ENCODE measurements at regions not wholly inside any gene's neighbourhood (a gene's known extent, or its start where the extent isn't known, plus 50 kb on each side); places are given as distances from the start of the nearest gene placed in this dataset.

DNA sequence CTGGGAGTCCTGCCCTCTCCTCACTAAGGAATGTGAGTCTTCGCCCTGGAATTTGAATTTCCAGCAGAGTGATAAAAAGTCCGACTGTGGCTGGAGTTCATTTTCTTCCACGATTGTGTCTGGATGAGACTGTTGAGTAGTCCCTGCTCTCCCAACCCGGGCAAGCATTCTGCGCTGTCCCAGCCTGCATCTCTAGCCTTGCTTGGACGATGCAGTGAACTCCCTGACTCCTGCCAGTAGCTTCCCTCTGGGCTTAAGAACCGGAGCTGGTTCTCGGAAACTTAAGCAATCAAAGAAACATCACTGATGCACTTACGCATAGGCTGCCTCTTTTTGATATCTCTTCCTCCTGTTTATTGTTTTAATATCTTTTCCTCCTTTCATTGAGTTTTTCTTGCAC lies 116.0 kb upstream of the FZD8 start:
- H3K4me2 ChIP-seq (ENCODE audit: insufficient read depth, low read length), result no peak overlapping the region
- FAIRE-seq, result no peak
- ChIA-PET CTCF (no interaction called here), POLR2A (no interaction called here)
- DNase-seq (ENCODE audit: low read depth, low spot score), result no peak
- no peak overlapping the region for H3K27ac ChIP-seq (ENCODE audit: insufficient read depth, low read depth, low read length)
- intact Hi-C loops (cut with micrococcal nuclease) (no loop called here), dilution Hi-C loops (cut with MboI; ENCODE audit: extremely low pct_ligation_motif_present, low sequenced_read_pairs) (no loop called here)
- H2AFZ ChIP-seq (ENCODE audit: low read depth, low read length), result no peak overlapping the region
- TF ChIP-seq CTCF (IDR thresholded peaks at IDR 0.05; ENCODE audit: extremely low read depth in 1 of 2, insufficient read depth in 1 of 2, low read depth in 1 of 2, low read length in 2 of 2) (no peak), FOS (IDR thresholded peaks at IDR 0.05; ENCODE audit: borderline replicate concordance, insufficient read depth, low read length) (no peak), MYC (IDR thresholded peaks at IDR 0.05; ENCODE audit: low read depth, low read length) (no peak), JUN (IDR thresholded peaks at IDR 0.05; ENCODE audit: borderline replicate concordance, insufficient read depth, insufficient read length, low read depth) (no peak), GATA2 (IDR thresholded peaks at IDR 0.05; ENCODE audit: insufficient read depth, insufficient read length, low read depth, low read length) (no peak), EZH2 (IDR thresholded peaks at IDR 0.05; ENCODE audit: borderline replicate concordance, low read depth, low read length, severe bottlenecking) (no peak), POLR2AphosphoS5 (IDR thresholded peaks at IDR 0.05; ENCODE audit: insufficient read depth, low read depth, low read length) (no peak), POLR2A (IDR thresholded peaks at IDR 0.05; ENCODE audit: low read depth, low read length) (no peak)
- TF ChIP-seq, protein P1, sequence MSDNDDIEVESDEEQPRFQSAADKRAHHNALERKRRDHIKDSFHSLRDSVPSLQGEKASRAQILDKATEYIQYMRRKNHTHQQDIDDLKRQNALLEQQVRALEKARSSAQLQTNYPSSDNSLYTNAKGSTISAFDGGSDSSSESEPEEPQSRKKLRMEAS (IDR thresholded peaks at IDR 0.05; ENCODE audit: insufficient read depth, insufficient read length), result no peak
- H3K36me3 ChIP-seq (ENCODE audit: control insufficient read depth in 2 of 2, extremely low read depth in 1 of 2, insufficient read depth in 2 of 2, low read length in 2 of 2), result no peaks in the 10 kb centered on the region
- H3K27me3 ChIP-seq (ENCODE audit: control insufficient read depth in 2 of 2, insufficient read depth in 2 of 2, low read length in 2 of 2), result peaks cover 0 to 2% of the 10 kb centered on the region in 2 experiments
- H4K20me1 ChIP-seq (replicated peaks; ENCODE audit: control insufficient read depth, extremely low read depth, insufficient read depth, low read length), result no peaks in the 10 kb centered on the region
- no peaks in the 10 kb centered on the region for H3K9me1 ChIP-seq (replicated peaks; ENCODE audit: control insufficient read depth, extremely low read depth, insufficient read depth, low read length)
- no TSS peak for BruUV-seq (replicated peaks)
- no peak overlapping the region for H3K4me3 ChIP-seq (replicated peaks in 1 of 3; ENCODE audit: insufficient read depth in 1 of 3, low read depth in 1 of 3, low read length in 3 of 3)
- no peaks in the 10 kb centered on the region for H3K79me2 ChIP-seq (ENCODE audit: control insufficient read depth, insufficient read depth, low read length)
- H3K9me3 ChIP-seq (replicated peaks; ENCODE audit: control insufficient read depth, insufficient read depth, low read length), result no peaks in the 10 kb centered on the region
- H3K9ac ChIP-seq (replicated peaks; ENCODE audit: extremely low read depth, insufficient read depth, low read length), result no peak overlapping the region
- H3K4me1 ChIP-seq (ENCODE audit: control insufficient read depth, extremely low read depth, insufficient read depth, low read length), result no peaks in the 10 kb centered on the region

Data from endothelial cell of umbilical vein (primary cell).